Neuronal stem cell (in vitro differentiated cells): ENCODE measurements at regions not wholly inside any gene's neighbourhood (a gene's known extent, or its start where the extent isn't known, plus 50 kb on each side); places are given as distances from the start of the nearest gene placed in this dataset.

ENCODE experiments used
- DNase-seq: peaks from one replicate; pipeline ENCODE4 v3.0.0-alpha.2; 2013; ENCODE audit warnings: low spot score
- H2AFZ ChIP-seq: one replicate; pipeline ENCODE4 v1.6.1; 2013; ENCODE audit warnings: mild to moderate bottlenecking, low read length, inconsistent platforms
- H2AK5ac ChIP-seq: 2 replicates; pipeline ENCODE4 v1.6.1; 2013; ENCODE audit warnings: low read depth, mild to moderate bottlenecking, inconsistent platforms, low read length, moderate library complexity, mixed read lengths
- H2BK120ac ChIP-seq: 2 replicates; pipeline ENCODE4 v1.6.1; 2013; ENCODE audit warnings: low read depth, mild to moderate bottlenecking, inconsistent platforms, low read length, moderate library complexity, mixed read lengths
- H2BK12ac ChIP-seq: one replicate; pipeline ENCODE4 v1.6.1; 2013; ENCODE audit warnings: low read length, inconsistent platforms
- H2BK15ac ChIP-seq: 2 replicates; pipeline ENCODE4 v1.6.1; 2013; ENCODE audit warnings: mild to moderate bottlenecking, low read length, inconsistent platforms, mixed read lengths
- H2BK5ac ChIP-seq: one replicate; pipeline ENCODE4 v1.6.1; 2013; ENCODE audit warnings: inconsistent platforms, mild to moderate bottlenecking, low read length, moderate library complexity
- H3K14ac ChIP-seq: one replicate; pipeline ENCODE4 v1.6.1; 2013; ENCODE audit warnings: low read length, inconsistent platforms
- H3K18ac ChIP-seq: 2 replicates; pipeline ENCODE4 v1.6.1; 2013; ENCODE audit warnings: low read length, inconsistent platforms
- H3K23ac ChIP-seq: 2 replicates; pipeline ENCODE4 v1.6.1; 2013; ENCODE audit warnings: low read depth, mild to moderate bottlenecking, mixed read lengths, low read length, inconsistent platforms; ENCODE audit not compliant: poor library complexity
- H3K27ac ChIP-seq: replicated peaks from 3 replicates; pipeline ENCODE4 v1.5.1; 2013; ENCODE audit warnings: low read length, inconsistent platforms
- H3K27me3 ChIP-seq, 3 experiments: 2 replicates each; pipeline ENCODE4 v1.6.1; 2013; ENCODE audit warnings: low read length in 3 of 3, mild to moderate bottlenecking in 2 of 3, inconsistent platforms in 1 of 3, low read depth in 1 of 3, mixed read lengths in 1 of 3, moderate library complexity in 1 of 3; ENCODE audit not compliant: control insufficient read depth in 3 of 3, insufficient read depth in 3 of 3
- H3K36me3 ChIP-seq, 2 donors: replicated peaks in 1 of 2; 2 replicates each; pipeline ENCODE4 v1.6.1; 2013; ENCODE audit warnings: low read length in 2 of 2; ENCODE audit not compliant: control insufficient read depth in 2 of 2, insufficient read depth in 2 of 2
- H3K4ac ChIP-seq: 2 replicates; pipeline ENCODE4 v1.6.1; 2013; ENCODE audit warnings: inconsistent platforms, mild to moderate bottlenecking, low read length, moderate library complexity
- H3K4me1 ChIP-seq, 2 donors: 1 replicate in 1 of 2; 2 replicates in 1 of 2; pipeline ENCODE4 v1.6.1; 2013; ENCODE audit warnings: low read length in 2 of 2, low read depth in 1 of 2; ENCODE audit not compliant: control insufficient read depth in 2 of 2, insufficient read depth in 1 of 2
- H3K4me2 ChIP-seq: one replicate; pipeline ENCODE4 v1.6.1; 2013; ENCODE audit warnings: mild to moderate bottlenecking, low read length, inconsistent platforms; ENCODE audit not compliant: insufficient read depth, poor library complexity, severe bottlenecking
- H3K4me3 ChIP-seq, 2 donors: 2 replicates each; pipeline ENCODE4 v1.5.1; 2013; ENCODE audit warnings: low read length in 2 of 2, mild to moderate bottlenecking in 2 of 2, inconsistent platforms in 1 of 2, moderate library complexity in 1 of 2
- H3K79me1 ChIP-seq: one replicate; pipeline ENCODE4 v1.6.1; 2013; ENCODE audit warnings: low read depth, mild to moderate bottlenecking, inconsistent platforms, low read length, moderate library complexity
- H3K9ac ChIP-seq: one replicate; pipeline ENCODE4 v1.6.1; 2013; ENCODE audit warnings: mild to moderate bottlenecking, low read depth, low read length, inconsistent platforms; ENCODE audit not compliant: poor library complexity
- H3K9me3 ChIP-seq, 2 donors: replicated peaks in 1 of 2; 2 replicates each; pipeline versions ENCODE3 to v1.6.1; 2013; ENCODE audit warnings: low read length in 2 of 2, mild to moderate bottlenecking in 2 of 2, inconsistent platforms in 1 of 2, low read depth in 1 of 2, mixed read lengths in 1 of 2, moderate library complexity in 1 of 2; ENCODE audit not compliant: control insufficient read depth in 2 of 2, insufficient read depth in 1 of 2
- H4K8ac ChIP-seq: one replicate; pipeline ENCODE4 v1.6.1; 2013; ENCODE audit warnings: low read depth, mild to moderate bottlenecking, inconsistent platforms, low read length, moderate library complexity
- H4K91ac ChIP-seq: one replicate; pipeline ENCODE4 v1.6.1; 2013; ENCODE audit warnings: low read length, low read depth, mild to moderate bottlenecking, inconsistent platforms; ENCODE audit not compliant: poor library complexity
- WGBS, 2 donors: extraction: QIAGEN DNeasy Blood & Tissue Kit; methylation state at CpG; one replicate each; pipeline ENCODE4 v1.1.7; 2013; ENCODE audit warnings: missing lambda C conversion rate in 2 of 2, mixed read lengths in 1 of 2; ENCODE audit not compliant: insufficient read length in 2 of 2, insufficient replicate concordance in 1 of 2; ENCODE audit errors: extremely low coverage in 2 of 2; 5-methylcytosine and 5-hydroxymethylcytosine counted together

GRCh38 chr1:196001188-196001587, 607.1 kb downstream of the KCNT2 start:
- Histone ChIP-seq H2BK15ac (no peak overlapping the region), H3K79me1 (no peaks in the 10 kb centered on the region), H2BK120ac (no peak overlapping the region), H3K18ac (no peak overlapping the region), H3K4me1 (no peaks in the 10 kb centered on the region), H3K4me2 (no peak overlapping the region), H3K4ac (no peak overlapping the region), H2BK5ac (no peak overlapping the region), H4K8ac (no peak overlapping the region), H3K4me3 (no peak overlapping the region), H3K27me3 (no peaks in the 10 kb centered on the region), H2AK5ac (no peak overlapping the region), H2AFZ (no peak overlapping the region), H4K91ac (no peak overlapping the region), H3K27ac (no peak overlapping the region), H3K9ac (no peak overlapping the region), H3K14ac (no peak overlapping the region), H3K9me3 (peaks cover 0 to 1% of the 10 kb centered on the region in 2 donors), H3K23ac (no peak overlapping the region), H2BK12ac (no peak overlapping the region), H3K36me3 (no peaks in the 10 kb centered on the region)
- no CpG with 5 or more reads among the region's 3 CpGs for WGBS, 2 donors
- DNase-seq: no peak

GRCh38 chr1:195999022-195999421, 609.2 kb downstream of the KCNT2 start:
- Histone ChIP-seq H2BK12ac (no peak overlapping the region), H3K4ac (no peak overlapping the region), H3K4me1 (no peaks in the 10 kb centered on the region), H3K4me3 (no peak overlapping the region), H2AK5ac (no peak overlapping the region), H3K27ac (no peak overlapping the region), H4K91ac (no peak overlapping the region), H3K4me2 (no peak overlapping the region), H3K23ac (no peak overlapping the region), H3K36me3 (no peaks in the 10 kb centered on the region), H2BK120ac (no peak overlapping the region), H3K14ac (no peak overlapping the region), H3K27me3 (no peaks in the 10 kb centered on the region), H2AFZ (no peak overlapping the region), H3K9me3 (peaks cover 0 to 1% of the 10 kb centered on the region in 2 donors), H3K9ac (no peak overlapping the region), H4K8ac (no peak overlapping the region), H3K79me1 (no peaks in the 10 kb centered on the region), H2BK5ac (no peak overlapping the region), H3K18ac (no peak overlapping the region), H2BK15ac (no peak overlapping the region)
- DNase-seq: no peak
- no CpG with 5 or more reads among the region's 2 CpGs for WGBS, 2 donors

GRCh38 chr1:195981448-195982139, 626.6 kb downstream of the KCNT2 start:
- no peak overlapping the region for H3K4me2 ChIP-seq
- H2BK120ac ChIP-seq: no peak overlapping the region
- H3K27ac ChIP-seq: no peak overlapping the region
- no peak overlapping the region for H3K14ac ChIP-seq
- no peak overlapping the region for H3K18ac ChIP-seq
- H3K27me3 ChIP-seq: no peaks in the 10 kb centered on the region
- no peak overlapping the region for H4K8ac ChIP-seq
- H3K23ac ChIP-seq: no peak overlapping the region
- no peak overlapping the region for H3K9ac ChIP-seq
- no peak overlapping the region for H3K4ac ChIP-seq
- no peak overlapping the region for H2BK5ac ChIP-seq
- no peak overlapping the region for H2AK5ac ChIP-seq
- no peaks in the 10 kb centered on the region for H3K9me3 ChIP-seq
- H4K91ac ChIP-seq: no peak overlapping the region
- H3K4me1 ChIP-seq: no peaks in the 10 kb centered on the region
- H3K4me3 ChIP-seq: no peak overlapping the region
- WGBS, 2 donors: no CpG with 5 or more reads among the region's 3 CpGs
- no peak for DNase-seq
- no peak overlapping the region for H2BK12ac ChIP-seq
- H2AFZ ChIP-seq: no peak overlapping the region
- H2BK15ac ChIP-seq: no peak overlapping the region
- no peaks in the 10 kb centered on the region for H3K79me1 ChIP-seq
- H3K36me3 ChIP-seq: no peaks in the 10 kb centered on the region

GRCh38 chr1:195979646-195980045, 628.6 kb downstream of the KCNT2 start:
- no CpG with 5 or more reads among the region's 1 CpG for WGBS, 2 donors

More at GRCh38 chr1:195979646-195980045, 628.6 kb downstream of the KCNT2 start:
- Histone ChIP-seq H3K4me1 (no peaks in the 10 kb centered on the region), H2AFZ (no peak overlapping the region), H3K9ac (no peak overlapping the region), H3K14ac (no peak overlapping the region), H4K91ac (no peak overlapping the region), H4K8ac (no peak overlapping the region), H3K79me1 (no peaks in the 10 kb centered on the region), H3K23ac (no peak overlapping the region), H2AK5ac (no peak overlapping the region), H2BK120ac (no peak overlapping the region), H3K27me3 (no peaks in the 10 kb centered on the region), H3K27ac (no peak overlapping the region), H2BK12ac (no peak overlapping the region), H2BK15ac (no peak overlapping the region), H3K4me2 (no peak overlapping the region), H2BK5ac (no peak overlapping the region), H3K18ac (no peak overlapping the region), H3K36me3 (no peaks in the 10 kb centered on the region), H3K4ac (no peak overlapping the region), H3K9me3 (no peaks in the 10 kb centered on the region), H3K4me3 (no peak overlapping the region)
- DNase-seq: no peak
